Stimulated activated CD4-positive, alpha-beta T cell treated with anti-CD3 and anti-CD28 coated beads, Interleukin-12 subunit alpha, Interleukin-12 subunit beta, amount 100 ng/mL, for 24 hours (primary cell): ENCODE measurements at regions not wholly inside any gene's neighbourhood (a gene's known extent, or its start where the extent isn't known, plus 50 kb on each side); places are given as distances from the start of the nearest gene placed in this dataset.
"Not testable (repeated sequence)": the region's sequence is repeated elsewhere in the genome, so short reads cannot be mapped to it uniquely, and the experiment has no call there.

Source experiments
- DNase-seq, 2 experiments: peaks; one replicate each; pipeline ENCODE4 v3.0.0-alpha.2; 2020; ENCODE audit warnings: low read depth in 2 of 2

DNA sequence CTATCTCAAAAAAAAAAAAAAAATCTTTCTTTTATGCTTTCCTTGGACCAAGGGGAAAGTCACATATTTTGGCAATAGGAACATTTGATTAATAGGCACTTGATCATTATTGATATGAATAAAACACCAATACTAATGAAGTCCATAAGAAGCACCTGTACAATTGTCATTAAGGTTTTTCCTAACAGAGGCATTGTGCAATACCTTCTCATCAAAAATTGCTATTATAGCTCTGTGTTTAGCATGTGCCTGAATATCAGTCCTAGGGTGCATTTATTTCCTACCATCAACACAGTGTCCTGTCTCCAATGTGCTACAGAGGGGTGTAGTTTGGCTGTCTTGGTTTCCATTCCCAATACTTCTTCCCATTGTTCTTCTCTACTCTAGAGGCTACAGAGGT, 483.8 kb upstream of the SPRED2 start:
- no peak for DNase-seq

DNA sequence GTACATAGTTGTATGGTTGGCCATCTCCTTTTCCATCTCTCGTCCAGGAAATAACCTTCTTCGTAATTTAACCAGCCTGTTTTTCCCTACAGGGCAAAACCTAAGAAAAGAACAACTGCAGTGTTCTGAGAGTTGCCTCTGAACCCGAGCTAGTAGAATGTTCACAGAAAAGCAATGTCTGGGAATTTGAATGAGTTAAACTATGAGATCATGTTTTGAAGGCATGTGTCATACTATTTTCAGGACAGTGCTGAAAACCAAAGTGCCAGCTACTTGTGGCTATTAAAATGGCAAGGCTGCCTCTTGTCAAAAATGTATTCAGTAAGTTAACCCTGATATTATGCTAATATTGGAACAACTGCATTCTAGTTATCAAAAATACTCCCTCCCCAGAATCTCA, 482.9 kb upstream of the SPRED2 start:
- DNase-seq: no peak

GRCh38 chr2:65914244-65914786, 481.9 kb upstream of the SPRED2 start:
- DNase-seq: no peak

- DNase-seq: no peak
Observed at GRCh38 chr2:65913813-65914212, 481.4 kb upstream of the SPRED2 start.

- DNase-seq: no peak
Observed at GRCh38 chr2:65901756-65902155, 469.4 kb upstream of the SPRED2 start.

- DNase-seq: no peak
Observed at GRCh38 chr2:65896446-65896845, 464.0 kb upstream of the SPRED2 start.

DNA sequence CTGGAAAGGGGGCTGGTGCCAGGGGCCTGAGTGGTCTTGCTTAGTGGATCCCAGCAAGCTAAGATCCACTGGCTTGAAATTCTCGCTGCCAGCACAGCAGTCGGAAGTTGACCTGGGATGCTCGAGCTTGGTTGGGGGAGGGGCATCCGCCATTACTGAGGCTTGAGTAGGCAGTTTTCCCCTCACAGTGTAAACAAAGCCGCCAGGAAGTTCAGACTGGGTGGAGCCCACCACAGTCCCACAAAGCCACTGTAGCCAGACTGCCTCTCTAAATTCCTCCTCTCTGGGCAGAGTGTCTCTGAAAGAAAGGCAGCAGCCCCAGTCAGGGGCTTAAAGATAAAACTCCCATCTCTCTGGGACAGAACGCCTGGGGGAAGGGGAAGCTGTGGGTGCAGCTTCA, 457.7 kb upstream of the SPRED2 start:
- not testable (repeated sequence) for DNase-seq

DNA sequence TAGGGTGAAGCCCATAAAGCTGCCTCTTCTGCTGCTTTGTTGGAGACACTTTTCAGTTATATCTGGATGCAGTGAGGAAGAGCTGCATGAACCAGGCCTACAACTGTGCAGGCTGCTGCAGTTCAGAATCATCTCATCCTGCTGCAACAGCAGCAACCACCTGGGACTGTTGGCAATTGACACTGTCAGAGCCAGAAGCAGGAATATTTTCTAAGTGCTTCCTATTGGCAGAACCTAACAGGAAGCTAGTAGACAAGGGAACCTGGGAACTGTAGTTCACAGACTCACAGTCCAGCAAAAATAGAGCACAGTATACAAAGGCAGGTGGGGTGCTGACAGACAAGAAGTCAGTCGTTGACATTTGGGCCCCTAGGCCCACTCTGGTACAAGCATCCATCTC, 452.9 kb upstream of the SPRED2 start:
- DNase-seq: no peak

DNA sequence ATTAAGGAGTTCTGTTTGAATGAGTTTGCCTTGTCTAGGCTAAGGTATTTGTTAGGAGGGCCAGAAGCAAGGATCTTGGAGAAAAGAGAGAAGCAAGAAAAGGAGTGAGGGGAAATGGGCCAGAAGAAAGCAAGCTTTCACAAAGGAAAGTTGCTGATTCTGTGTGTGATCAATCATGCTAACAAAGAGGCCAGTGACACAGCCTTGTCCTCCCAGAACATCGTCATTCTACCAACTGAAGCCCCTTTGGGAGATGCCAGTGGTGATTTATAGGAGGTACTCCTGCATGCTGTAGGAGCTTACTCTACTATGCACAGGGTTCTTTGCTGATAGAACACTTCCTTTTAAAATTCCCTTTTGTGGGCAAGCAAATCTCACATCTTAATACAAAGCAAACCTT, 449.2 kb upstream of the SPRED2 start:
- no peak for DNase-seq

GRCh38 chr2:65880436-65880835, 448.0 kb upstream of the SPRED2 start:
- no peak for DNase-seq

- no peak for DNase-seq
Observed at GRCh38 chr2:65878011-65878340, 445.6 kb upstream of the SPRED2 start.

- DNase-seq: no peak
Observed at GRCh38 chr2:65877331-65878010, 445.1 kb upstream of the SPRED2 start.

GRCh38 chr2:65876114-65876513, 443.7 kb upstream of the SPRED2 start:
- DNase-seq: no peak

DNA sequence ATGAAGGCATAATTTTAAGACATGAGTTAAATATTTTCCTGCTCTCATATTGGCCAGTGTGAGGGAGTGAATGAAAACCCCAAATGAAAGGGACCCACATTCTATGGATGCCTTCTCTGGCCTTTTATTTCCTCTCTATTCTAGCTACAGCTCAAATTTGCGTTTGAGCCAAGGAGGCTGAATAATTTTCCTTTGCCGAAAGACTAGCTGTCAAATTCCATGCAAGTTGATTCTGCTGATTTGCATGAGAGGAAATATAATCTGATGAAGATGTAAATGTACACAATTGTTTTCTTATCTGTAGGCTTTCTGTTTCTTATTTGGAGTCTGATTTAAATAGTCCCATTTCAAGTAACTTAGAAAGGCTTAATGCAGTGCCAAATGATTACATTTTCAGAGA, 438.4 kb upstream of the SPRED2 start:
- no peak for DNase-seq

- no peak for DNase-seq
Observed at GRCh38 chr2:65869296-65869695, 436.9 kb upstream of the SPRED2 start.

DNA sequence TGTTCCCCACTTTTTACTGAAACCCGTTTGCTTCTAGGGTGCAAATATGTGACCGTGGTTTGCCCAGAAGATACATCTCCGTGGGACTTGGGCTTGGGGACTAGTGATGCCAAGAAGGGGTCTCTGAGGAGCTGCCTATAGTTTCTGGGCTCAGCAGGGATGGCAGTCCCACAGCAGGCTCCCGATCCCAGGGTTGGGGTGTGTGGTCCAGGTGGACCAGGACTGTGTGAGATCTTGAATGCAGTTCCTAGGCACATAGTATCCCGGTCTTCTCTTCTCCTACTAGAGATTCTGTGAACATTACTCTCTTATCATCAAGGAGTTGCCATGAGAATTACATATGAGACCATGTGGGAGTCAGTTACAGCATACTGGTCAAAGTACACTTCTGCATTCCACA, 435.8 kb upstream of the SPRED2 start:
- DNase-seq: no peak

GRCh38 chr2:65867446-65867845, 435.0 kb upstream of the SPRED2 start:
- DNase-seq: no peak

DNA sequence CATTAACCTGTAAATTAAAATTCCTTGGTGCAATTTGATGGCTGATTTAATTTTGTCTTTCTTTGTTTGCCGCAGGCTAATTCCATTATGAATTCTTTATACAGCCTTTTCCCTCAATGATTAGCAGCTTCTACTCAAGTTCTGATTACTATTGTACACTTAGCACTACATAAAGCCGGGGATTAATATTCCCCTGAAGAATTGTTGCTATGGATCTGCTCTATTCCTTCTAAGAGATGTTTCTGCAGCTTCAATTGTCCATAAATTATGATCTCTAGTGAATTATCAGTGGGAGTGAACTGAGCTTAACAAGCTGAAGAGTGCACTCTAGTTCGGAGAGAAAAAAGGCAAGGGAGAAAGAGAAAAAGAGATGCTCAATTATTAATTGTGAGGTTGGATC, 433.7 kb upstream of the SPRED2 start:
- DNase-seq: no peak

- DNase-seq: no peak
Observed at GRCh38 chr2:65864619-65865018, 432.2 kb upstream of the SPRED2 start.

DNA sequence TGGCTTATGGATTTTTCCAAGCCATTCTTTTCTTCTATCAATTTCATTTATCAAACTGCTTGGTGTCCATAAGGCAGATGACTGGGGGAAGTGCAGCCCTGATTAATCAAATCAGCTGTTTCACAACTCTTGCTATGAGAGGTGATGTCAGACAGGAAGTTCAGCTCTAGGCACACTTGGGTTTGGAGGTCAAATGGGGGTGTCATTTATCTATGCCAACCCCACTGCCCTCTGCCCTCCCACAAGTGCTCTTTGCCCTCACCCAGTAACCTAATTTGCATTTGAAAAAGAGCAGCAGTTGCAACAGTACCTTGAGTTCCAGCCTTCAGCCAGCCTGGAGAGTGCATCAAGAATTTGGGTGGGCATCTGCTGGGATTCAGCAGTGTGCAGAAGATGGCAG, 431.3 kb upstream of the SPRED2 start:
- DNase-seq: no peak

- no peak for DNase-seq
Observed at GRCh38 chr2:65856928-65857327, 424.5 kb upstream of the SPRED2 start.

GRCh38 chr2:65856423-65856822, 424.0 kb upstream of the SPRED2 start:
- DNase-seq: no peak

GRCh38 chr2:65850695-65851094, 418.3 kb upstream of the SPRED2 start:
- DNase-seq: no peak

DNA sequence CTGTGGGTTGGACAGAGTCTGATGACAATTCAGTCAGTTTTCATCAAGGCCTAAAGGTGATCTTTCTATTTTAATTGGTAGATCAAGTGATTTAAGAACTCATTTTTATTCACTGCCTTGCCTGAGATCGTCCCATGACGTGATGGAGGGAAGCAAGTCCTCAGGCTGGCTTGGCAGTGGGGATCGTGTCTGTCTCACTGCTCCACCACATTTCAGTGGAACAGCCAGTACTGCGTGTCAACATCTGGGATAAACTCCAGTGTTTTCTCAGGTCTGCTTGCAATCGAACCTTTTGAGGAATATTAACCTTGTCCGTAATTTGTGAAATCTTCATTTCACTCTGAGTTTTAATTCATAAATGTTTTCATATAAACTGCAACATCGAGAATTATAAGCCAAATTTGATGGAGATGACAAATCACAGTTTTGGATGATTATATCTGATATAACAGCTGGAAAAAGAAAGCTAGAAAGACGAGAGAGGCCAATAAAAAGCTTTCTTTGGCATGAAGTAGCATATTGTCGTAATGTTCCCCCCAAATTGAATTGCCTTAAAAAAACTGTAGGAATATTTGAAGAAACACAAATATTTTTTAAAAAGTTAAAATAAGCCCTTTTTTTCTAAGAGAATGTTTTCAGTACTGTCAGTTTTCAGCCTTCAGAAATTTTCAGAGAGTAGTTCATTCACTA, 414.7 kb upstream of the SPRED2 start:
- no peak for DNase-seq
